Pancreas (tissue), 10 donors: ENCODE measurements at regions not wholly inside any gene's neighbourhood (a gene's known extent, or its start where the extent isn't known, plus 50 kb on each side); places are given as distances from the start of the nearest gene placed in this dataset.

ENCODE experiments used
- ATAC-seq, 4 donors: fragments of 200-7000 bp; cut with Tn5 transposase; one replicate each; pipeline versions ENCODE4 v1.8.0 to v1.9.1; 2020; ENCODE audit warnings: mild to moderate bottlenecking in 4 of 4, moderate library complexity in 4 of 4
- DNase-seq, 6 donors: peaks; one replicate each; pipeline ENCODE4 v3.0.0-alpha.2; 2020
- FAIRE-seq: peaks from 2 replicates; lab custom pipeline; 2012; peaks lifted over from hg19 to GRCh38; lab: Jason Lieb, UNC
- H3K27ac ChIP-seq, 4 donors: fragments of 200-600 bp; sonication (generic); 1 replicate in 3 of 4; 2 replicates in 1 of 4; pipeline versions ENCODE4 v1.5.0 to v1.8.0; 2020
- H3K27me3 ChIP-seq, 4 donors: fragments of 200-600 bp; one replicate each; pipeline ENCODE4 v1.8.0; 2021
- H3K36me3 ChIP-seq, 3 donors: fragments of 200-600 bp; sonication (generic) in 1 of 3; one replicate each; pipeline versions ENCODE4 v1.5.0 to v1.8.0; 2020 to 2021
- H3K4me1 ChIP-seq, 3 donors: fragments of 200-600 bp; one replicate each; pipeline ENCODE4 v1.8.0; 2021
- H3K4me3 ChIP-seq, 4 donors: fragments of 200-600 bp; sonication (generic) in 2 of 4; one replicate each; pipeline versions ENCODE4 v1.5.0 to v1.8.0; 2020 to 2021
- H3K9me3 ChIP-seq, 4 donors: fragments of 200-600 bp; one replicate each; pipeline ENCODE4 v1.8.0; 2021
- CTCF ChIP-seq, 4 donors: fragments of 200-600 bp; sonication (generic) in 3 of 4; IDR thresholded peaks; one replicate each; pipeline versions ENCODE4 v1.5.0 to v1.8.0; 2021; ENCODE audit warnings: antibody characterized with exemption in 4 of 4
- WGBS, 2 donors: extraction: QIAGEN DNeasy Blood & Tissue Kit; methylation state at CpG; one replicate each; pipeline ENCODE4 v1.1.7; 2013; 5-methylcytosine and 5-hydroxymethylcytosine counted together
- intact Hi-C, 3 donors: fragments of 100-400 bp; cut with DNase I; formaldehyde crosslinking; loops; one replicate each; pipeline versions ENCODE4 v1.11.1 to v1.14.2; 2022
- donor health status: healthy with polysubstance abuse.
- donor health status: DM: no; HTN: no; CAD: no; lungs with moderate emphysema.
- donor health status: DM: no; HTN: no; CAD: no.
- donor health status: control.
- donor health status: control.
- donor health status: Bipolar disorder and iron deficiency.
- donor health status: DM: yes; HTN: yes; CAD: no.
- donor health status: DM: no; HTN: no; CAD: no.
- donor health status: DM: no; HTN: no; CAD: no.
- donor health status: DM: yes; HTN: yes; CAD: no.

GRCh38 chr7:131076032-131076431 is 251.6 kb upstream of the MKLN1 start:
- no peaks in the 10 kb centered on the region for H3K27me3 ChIP-seq
- 84 to 87% methylated on average over 3 of the region's 3 CpGs for WGBS, 2 donors
- no peak for TF ChIP-seq CTCF (IDR thresholded peaks at IDR 0.05)
- H3K4me3 ChIP-seq = no peak overlapping the region
- no peaks in the 10 kb centered on the region for H3K9me3 ChIP-seq
- no peak for DNase-seq
- H3K36me3 ChIP-seq = no peaks in the 10 kb centered on the region
- no peak for ATAC-seq
- no peak for FAIRE-seq
- peaks cover 7 to 30% (median 14%) of the 10 kb centered on the region in 3 donors for H3K4me1 ChIP-seq
- no peak overlapping the region for H3K27ac ChIP-seq
- intact Hi-C loops = no loop called here

DNA sequence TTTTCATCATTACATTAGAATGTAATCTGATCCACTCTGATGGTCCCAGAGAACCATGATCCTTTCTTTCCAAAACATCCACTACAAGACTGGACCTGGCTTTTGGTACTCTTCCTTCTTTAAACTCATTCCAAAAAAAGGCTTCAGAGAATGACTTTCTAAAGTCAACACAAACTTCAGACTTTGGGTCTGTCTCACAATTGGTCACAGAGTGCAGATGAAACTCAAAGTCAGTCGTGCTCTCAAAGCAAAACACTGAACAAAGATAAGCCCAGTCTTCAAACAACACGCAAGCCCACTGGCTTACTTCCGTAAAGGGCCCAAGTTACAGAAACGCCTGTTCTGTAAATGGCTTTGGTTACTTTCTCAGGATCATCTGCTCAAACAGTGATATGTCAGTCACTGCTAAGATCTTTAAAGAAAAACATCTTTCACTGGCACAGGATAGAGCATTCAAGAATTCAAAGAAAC is 250.9 kb upstream of the MKLN1 start:
- Histone ChIP-seq H3K27me3 (no peaks in the 10 kb centered on the region), H3K27ac (peak overlapping the region in 2 of 4 donors; percentile 3 to 29), H3K4me1 (peaks cover 7 to 24% (median 14%) of the 10 kb centered on the region in 3 donors), H3K36me3 (no peaks in the 10 kb centered on the region), H3K4me3 (no peak overlapping the region), H3K9me3 (no peaks in the 10 kb centered on the region)
- FAIRE-seq (no peak), ATAC-seq (no peak), DNase-seq (no peak)
- intact Hi-C loops = no loop called here
- WGBS, 2 donors = 34 to 40% methylated on average over 4 of the region's 4 CpGs
- TF ChIP-seq CTCF (IDR thresholded peaks at IDR 0.05) = no peak

GRCh38 chr7:131077735-131078134 is 249.9 kb upstream of the MKLN1 start:
- Histone ChIP-seq H3K27ac (no peak overlapping the region), H3K36me3 (no peaks in the 10 kb centered on the region), H3K4me3 (peak overlapping the region in 1 of 4 donors; percentile 0), H3K9me3 (no peaks in the 10 kb centered on the region), H3K27me3 (no peaks in the 10 kb centered on the region), H3K4me1 (peaks cover 5 to 17% (median 5%) of the 10 kb centered on the region in 3 donors)
- no peak for DNase-seq
- no peak for TF ChIP-seq CTCF (IDR thresholded peaks at IDR 0.05)
- 69 to 81% methylated on average over 4 of the region's 4 CpGs for WGBS, 2 donors
- intact Hi-C loops = no loop called here
- ATAC-seq = no peak
- no peak for FAIRE-seq

DNA sequence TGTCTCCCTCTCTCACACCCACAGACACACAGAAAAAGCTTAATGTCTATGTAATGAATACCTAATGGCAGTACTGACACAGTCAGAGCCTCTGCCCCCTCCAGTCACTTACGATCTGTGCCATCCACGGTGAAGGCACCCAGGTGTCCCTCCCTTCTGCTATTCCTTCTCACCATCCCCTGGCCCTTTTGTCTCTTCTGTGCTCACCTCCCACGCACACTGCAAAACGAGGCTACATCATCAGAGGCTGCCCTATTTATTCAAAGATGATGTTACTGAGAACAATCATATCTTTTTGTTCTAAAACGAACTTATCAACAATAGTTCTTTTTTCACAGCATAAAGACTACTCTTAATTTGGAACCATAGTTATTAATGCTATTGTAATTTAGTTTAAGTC is 246.9 kb upstream of the MKLN1 start:
- Histone ChIP-seq H3K9me3 (no peaks in the 10 kb centered on the region), H3K4me3 (no peak overlapping the region), H3K27ac (no peak overlapping the region), H3K4me1 (peaks cover 0 to 21% (median 5%) of the 10 kb centered on the region in 3 donors), H3K36me3 (no peaks in the 10 kb centered on the region), H3K27me3 (no peaks in the 10 kb centered on the region)
- TF ChIP-seq CTCF (IDR thresholded peaks at IDR 0.05) = no peak
- no peak for ATAC-seq
- WGBS, 2 donors = 83 to 89% methylated on average over 5 of the region's 5 CpGs
- no peak for DNase-seq
- intact Hi-C loops = no loop called here
- FAIRE-seq = no peak

- 96 to 97% methylated on average over 1 of the region's 1 CpG for WGBS, 2 donors
These were observed 246.4 kb upstream of the MKLN1 start for GRCh38 chr7:131081308-131081707.

More at GRCh38 chr7:131081308-131081707, 246.4 kb upstream of the MKLN1 start:
- no peak for ATAC-seq
- DNase-seq = no peak
- H3K27me3 ChIP-seq = no peaks in the 10 kb centered on the region
- no peak for TF ChIP-seq CTCF (IDR thresholded peaks at IDR 0.05)
- intact Hi-C loops = no loop called here
- no peak overlapping the region for H3K4me3 ChIP-seq
- no peaks in the 10 kb centered on the region for H3K36me3 ChIP-seq
- no peak for FAIRE-seq
- H3K4me1 ChIP-seq = peaks cover 0 to 21% (median 5%) of the 10 kb centered on the region in 3 donors
- no peaks in the 10 kb centered on the region for H3K9me3 ChIP-seq
- H3K27ac ChIP-seq = no peak overlapping the region
